PC-9 (cell line): ENCODE measurements at regions not wholly inside any gene's neighbourhood (a gene's known extent, or its start where the extent isn't known, plus 50 kb on each side); places are given as distances from the start of the nearest gene placed in this dataset.

Experiments
- EZH2 ChIP-seq: fragments of 200-600 bp; sonication (generic); IDR thresholded peaks from 2 replicates; pipeline ENCODE4 v1.8.0; 2017; ENCODE audit warnings: antibody characterized with exemption, low read depth
- TF ChIP-seq, protein P1 (sequence below): fragments of 200-600 bp; sonication (generic); conservative IDR thresholded peaks from 2 replicates; pipeline ENCODE4 v1.6.1; 2017; ENCODE audit warnings: mixed run types, antibody characterized with exemption, mild to moderate bottlenecking, moderate library complexity

DNA sequence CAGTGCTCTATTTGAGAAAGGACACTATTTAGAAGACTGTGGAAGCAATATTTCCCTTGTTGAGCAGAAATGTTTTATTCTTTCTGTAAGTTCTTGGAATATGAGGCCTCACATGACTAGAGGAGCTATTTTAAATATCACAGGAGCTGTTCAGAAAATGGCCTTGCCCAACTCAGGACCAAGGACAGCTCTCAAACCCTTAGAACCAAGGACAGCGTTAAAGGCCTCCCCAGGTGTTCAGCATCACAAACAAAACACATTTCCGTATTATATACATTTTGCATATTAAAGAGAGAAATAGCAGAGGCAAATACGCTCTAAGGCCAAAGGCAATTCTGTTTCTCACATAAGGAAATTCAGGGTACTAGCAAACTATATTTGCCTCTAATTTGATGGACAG is 631.4 kb downstream of the CDH26 start:
- TF ChIP-seq, protein P1, sequence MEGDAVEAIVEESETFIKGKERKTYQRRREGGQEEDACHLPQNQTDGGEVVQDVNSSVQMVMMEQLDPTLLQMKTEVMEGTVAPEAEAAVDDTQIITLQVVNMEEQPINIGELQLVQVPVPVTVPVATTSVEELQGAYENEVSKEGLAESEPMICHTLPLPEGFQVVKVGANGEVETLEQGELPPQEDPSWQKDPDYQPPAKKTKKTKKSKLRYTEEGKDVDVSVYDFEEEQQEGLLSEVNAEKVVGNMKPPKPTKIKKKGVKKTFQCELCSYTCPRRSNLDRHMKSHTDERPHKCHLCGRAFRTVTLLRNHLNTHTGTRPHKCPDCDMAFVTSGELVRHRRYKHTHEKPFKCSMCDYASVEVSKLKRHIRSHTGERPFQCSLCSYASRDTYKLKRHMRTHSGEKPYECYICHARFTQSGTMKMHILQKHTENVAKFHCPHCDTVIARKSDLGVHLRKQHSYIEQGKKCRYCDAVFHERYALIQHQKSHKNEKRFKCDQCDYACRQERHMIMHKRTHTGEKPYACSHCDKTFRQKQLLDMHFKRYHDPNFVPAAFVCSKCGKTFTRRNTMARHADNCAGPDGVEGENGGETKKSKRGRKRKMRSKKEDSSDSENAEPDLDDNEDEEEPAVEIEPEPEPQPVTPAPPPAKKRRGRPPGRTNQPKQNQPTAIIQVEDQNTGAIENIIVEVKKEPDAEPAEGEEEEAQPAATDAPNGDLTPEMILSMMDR, result no peak
- no peak for TF ChIP-seq EZH2
